ENCODE measurements at regions not wholly inside any gene's neighbourhood (a gene's known extent, or its start where the extent isn't known, plus 50 kb on each side); places are given as distances from the start of the nearest gene placed in this dataset.

- TF ChIP-seq CTCF (conservative IDR thresholded peaks at IDR 0.05; ENCODE audit: low read depth, low read length) (no peak), MAZ (IDR thresholded peaks at IDR 0.05; ENCODE audit: borderline replicate concordance, low read depth, low read length) (no peak), CEBPB (IDR thresholded peaks at IDR 0.05; ENCODE audit: low read depth, low read length) (no peak), RFX5 (IDR thresholded peaks at IDR 0.05; ENCODE audit: low read depth, low read length) (no peak), FOS (IDR thresholded peaks at IDR 0.05; ENCODE audit: low read depth, low read length) (no peak)
These were observed 233.4 kb downstream of the SOX4 start for GRCh38 chr6:21826904-21827303.
